Body of pancreas (tissue), 4 donors: ENCODE measurements at regions not wholly inside any gene's neighbourhood (a gene's known extent, or its start where the extent isn't known, plus 50 kb on each side); places are given as distances from the start of the nearest gene placed in this dataset.

Experiments used
- ATAC-seq: fragments of 150-250 bp; one replicate; pipeline ENCODE4 v1.9.1; 2016
- DNase-seq, 4 donors: peaks; one replicate each; pipeline ENCODE4 v3.0.0-alpha.2; 2019
- H3K27ac ChIP-seq, 4 donors: fragments of 200-600 bp; sonication (generic); 1 replicate in 3 of 4; 2 replicates in 1 of 4; pipeline versions ENCODE4 v1.5.1 to v1.6.1; 2016 to 2019; ENCODE audit warnings: mild to moderate bottlenecking in 1 of 4, mixed read lengths in 1 of 4, moderate library complexity in 1 of 4
- H3K27me3 ChIP-seq, 2 donors: fragments of 200-600 bp; sonication (generic); one replicate each; pipeline ENCODE4 v1.6.0; 2016; ENCODE audit warnings: mild to moderate bottlenecking in 1 of 2
- H3K36me3 ChIP-seq, 2 donors: fragments of 200-600 bp; sonication (generic); replicated peaks in 1 of 2; 2 replicates each; pipeline ENCODE4 v1.5.1; 2016; ENCODE audit warnings: low read depth in 2 of 2; ENCODE audit not compliant: insufficient read depth in 1 of 2
- H3K4me1 ChIP-seq: fragments of 200-600 bp; sonication (generic); one replicate; pipeline ENCODE4 v1.6.0; 2016
- H3K4me3 ChIP-seq, 2 donors: fragments of 200-600 bp; sonication (generic); 1 replicate in 1 of 2; 2 replicates in 1 of 2; pipeline ENCODE4 v1.5.1; 2016 to 2019
- H3K9me3 ChIP-seq, 3 donors: fragments of 200-600 bp; sonication (generic); 1 replicate in 2 of 3; 2 replicates in 1 of 3; pipeline ENCODE4 v1.5.1; 2016
- POLR2A ChIP-seq, 3 donors: fragments of 450-650 bp; IDR thresholded peaks; one replicate each; pipeline ENCODE4 v1.6.1; 2016; ENCODE audit warnings: antibody characterized with exemption in 3 of 3, mild to moderate bottlenecking in 2 of 3
- WGBS, 2 donors: methylation state at CpG; one replicate each; pipeline ENCODE4 v1.1.5; 2017; 5-methylcytosine and 5-hydroxymethylcytosine counted together
- intact Hi-C: fragments of 100-400 bp; cut with DNase I; formaldehyde crosslinking; loops from one replicate; pipeline ENCODE4 v1.15.1; 2023
- TF ChIP-seq, protein P1 (sequence below), 7 experiments: fragments of 450-650 bp in 4 of 7; fragments of 200-600 bp in 3 of 7; sonication (generic) in 3 of 7; IDR thresholded peaks; one replicate each; pipeline ENCODE4 v1.5.1; 2016 to 2019; ENCODE audit warnings: antibody characterized with exemption in 7 of 7

GRCh38 chr22:47788461-47788860 lies 1026.0 kb downstream of the TBC1D22A start:
- DNase-seq (no peak), ATAC-seq (no peak)
- Histone ChIP-seq H3K27me3 (peaks cover 0 to 4% of the 10 kb centered on the region in 2 donors), H3K27ac (no peak overlapping the region), H3K9me3 (peaks cover 0 to 8% (median 0%) of the 10 kb centered on the region in 3 donors), H3K4me3 (no peak overlapping the region), H3K4me1 (no peaks in the 10 kb centered on the region), H3K36me3 (no peaks in the 10 kb centered on the region)
- 63 to 69% methylated on average over 11 of the region's 11 CpGs for WGBS, 2 donors
- TF ChIP-seq, protein P1, sequence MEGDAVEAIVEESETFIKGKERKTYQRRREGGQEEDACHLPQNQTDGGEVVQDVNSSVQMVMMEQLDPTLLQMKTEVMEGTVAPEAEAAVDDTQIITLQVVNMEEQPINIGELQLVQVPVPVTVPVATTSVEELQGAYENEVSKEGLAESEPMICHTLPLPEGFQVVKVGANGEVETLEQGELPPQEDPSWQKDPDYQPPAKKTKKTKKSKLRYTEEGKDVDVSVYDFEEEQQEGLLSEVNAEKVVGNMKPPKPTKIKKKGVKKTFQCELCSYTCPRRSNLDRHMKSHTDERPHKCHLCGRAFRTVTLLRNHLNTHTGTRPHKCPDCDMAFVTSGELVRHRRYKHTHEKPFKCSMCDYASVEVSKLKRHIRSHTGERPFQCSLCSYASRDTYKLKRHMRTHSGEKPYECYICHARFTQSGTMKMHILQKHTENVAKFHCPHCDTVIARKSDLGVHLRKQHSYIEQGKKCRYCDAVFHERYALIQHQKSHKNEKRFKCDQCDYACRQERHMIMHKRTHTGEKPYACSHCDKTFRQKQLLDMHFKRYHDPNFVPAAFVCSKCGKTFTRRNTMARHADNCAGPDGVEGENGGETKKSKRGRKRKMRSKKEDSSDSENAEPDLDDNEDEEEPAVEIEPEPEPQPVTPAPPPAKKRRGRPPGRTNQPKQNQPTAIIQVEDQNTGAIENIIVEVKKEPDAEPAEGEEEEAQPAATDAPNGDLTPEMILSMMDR (IDR thresholded peaks at IDR 0.05), result no peak
- TF ChIP-seq POLR2A (IDR thresholded peaks at IDR 0.05), result no peak
- intact Hi-C loops, result no loop called here

DNA sequence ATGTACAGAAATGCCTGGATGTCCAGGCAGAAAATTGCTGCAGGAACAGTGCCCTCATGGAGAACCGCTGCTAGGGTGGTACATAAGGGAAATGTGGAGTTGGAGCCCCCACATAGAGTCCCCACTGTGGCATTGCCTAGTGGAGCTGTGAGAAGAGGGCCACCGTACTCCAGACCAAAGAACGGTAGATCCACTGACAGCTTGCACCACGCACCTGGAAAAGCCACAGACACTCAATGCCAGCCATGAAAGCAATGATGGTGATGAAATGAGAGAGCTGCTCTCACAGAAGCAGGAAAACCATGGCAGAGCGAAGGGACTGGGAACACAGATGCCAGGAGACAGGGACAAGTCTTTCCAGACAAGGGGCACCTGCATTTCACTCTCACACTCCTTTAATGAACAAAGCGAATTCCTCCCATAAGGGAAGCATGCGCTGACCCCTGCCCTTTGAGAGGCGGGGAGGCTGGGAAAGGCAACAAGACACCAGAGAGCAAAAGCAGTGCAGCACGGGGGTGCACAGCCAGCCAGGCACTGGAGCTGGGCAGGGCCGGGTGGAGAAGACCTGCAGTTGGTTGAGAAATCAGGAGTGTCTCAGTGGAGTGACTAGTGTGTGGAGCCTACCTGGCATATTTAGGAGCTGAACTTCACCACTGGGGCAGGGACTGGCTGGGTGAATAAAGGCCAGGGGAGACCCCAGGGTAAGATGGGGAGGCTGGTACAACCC lies 1025.2 kb downstream of the TBC1D22A start:
- 63 to 64% methylated on average over 10 of the region's 10 CpGs for WGBS, 2 donors
- Histone ChIP-seq H3K4me1 (no peaks in the 10 kb centered on the region), H3K9me3 (peaks cover 0 to 8% (median 0%) of the 10 kb centered on the region in 3 donors), H3K4me3 (no peak overlapping the region), H3K36me3 (no peaks in the 10 kb centered on the region), H3K27ac (no peak overlapping the region), H3K27me3 (peaks cover 0 to 4% of the 10 kb centered on the region in 2 donors)
- DNase-seq, result no peak
- intact Hi-C loops, result no loop called here
- TF ChIP-seq, protein P1 (IDR thresholded peaks at IDR 0.05), result no peak
- TF ChIP-seq POLR2A (IDR thresholded peaks at IDR 0.05), result no peak
- ATAC-seq, result no peak

- no peak overlapping the region for H3K4me3 ChIP-seq
- no peak for ATAC-seq
- peaks cover 0 to 4% of the 10 kb centered on the region in 2 donors for H3K27me3 ChIP-seq
- H3K27ac ChIP-seq, result no peak overlapping the region
- 66 to 69% methylated on average over 9 to 12 of the region's 12 CpGs for WGBS, 2 donors
- no peak for TF ChIP-seq POLR2A (IDR thresholded peaks at IDR 0.05)
- TF ChIP-seq, protein P1 (IDR thresholded peaks at IDR 0.05), result no peak
- H3K4me1 ChIP-seq, result no peaks in the 10 kb centered on the region
- H3K36me3 ChIP-seq, result no peaks in the 10 kb centered on the region
- peaks cover 0 to 8% (median 0%) of the 10 kb centered on the region in 3 donors for H3K9me3 ChIP-seq
- intact Hi-C loops, result no loop called here
- DNase-seq, result no peak
Measured at GRCh38 chr22:47786650-47787290, 1024.3 kb downstream of the TBC1D22A start.

DNA sequence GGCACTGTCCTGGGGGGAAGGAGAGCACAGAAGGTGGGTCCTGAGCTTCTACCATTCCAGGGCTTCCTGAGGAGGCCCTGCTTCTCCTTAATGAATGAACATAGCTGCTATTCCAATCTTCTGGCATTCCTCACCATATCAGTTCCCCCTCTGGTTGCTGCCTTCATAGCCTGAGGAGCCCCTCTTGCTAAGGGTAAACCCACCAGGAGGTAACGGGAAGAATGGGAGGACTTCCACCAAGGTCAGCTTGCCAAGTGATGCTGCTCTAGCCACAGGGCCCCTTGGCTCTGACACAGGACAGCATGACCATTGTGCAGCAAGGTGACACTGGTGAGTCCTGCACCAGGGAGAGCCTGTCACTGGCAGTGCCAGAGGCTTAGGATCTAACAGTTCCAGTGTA lies 1022.5 kb downstream of the TBC1D22A start:
- Histone ChIP-seq H3K4me1 (no peaks in the 10 kb centered on the region), H3K36me3 (no peaks in the 10 kb centered on the region), H3K9me3 (peaks cover 0 to 8% (median 0%) of the 10 kb centered on the region in 3 donors), H3K27me3 (peaks cover 0 to 4% of the 10 kb centered on the region in 2 donors), H3K27ac (no peak overlapping the region), H3K4me3 (no peak overlapping the region)
- DNase-seq (no peak), ATAC-seq (no peak)
- 44 to 67% methylated on average over 1 of the region's 1 CpG for WGBS, 2 donors
- intact Hi-C loops, result no loop called here
- TF ChIP-seq, protein P1 (IDR thresholded peaks at IDR 0.05), result no peak
- TF ChIP-seq POLR2A (IDR thresholded peaks at IDR 0.05), result no peak
